PC-9 (cell line): ENCODE measurements at regions not wholly inside any gene's neighbourhood (a gene's known extent, or its start where the extent isn't known, plus 50 kb on each side); places are given as distances from the start of the nearest gene placed in this dataset.
"Not testable (repeated sequence)": the region's sequence is repeated elsewhere in the genome, so short reads cannot be mapped to it uniquely, and the experiment has no call there.

Experiments used
- BruUV-seq: library from RNA; stranded (reverse); fragments of 400-500 nt; replicated peaks from 2 replicates; lab custom pipeline; 2021; lab: Mats Ljungman, UMichigan
- CTCF ChIA-PET: fragments of 300-600 bp; sonication (Branson Sonifier 250); formaldehyde crosslinking; loops from one replicate; lab custom pipeline; 2022; ENCODE audit warnings: antibody characterized with exemption; lab: Charles Lee
- POLR2A ChIA-PET: fragments of 300-600 bp; sonication (Branson Sonifier 250); formaldehyde crosslinking; loops from one replicate; lab custom pipeline; 2022; ENCODE audit warnings: antibody characterized with exemption; ENCODE audit not compliant: unreplicated experiment; lab: Charles Lee
- DNase-seq, 2 experiments: peaks; one replicate each; pipeline versions ENCODE4 v3.0.0 to v3.0.0-alpha.2; 2015 to 2022; ENCODE audit warnings: mixed read lengths in 1 of 2
- H2AFZ ChIP-seq: fragments of 200-600 bp; sonication (generic); 2 replicates; pipeline ENCODE4 v1.8.1; 2017; ENCODE audit warnings: antibody characterized with exemption
- H3F3A ChIP-seq: fragments of 200-600 bp; sonication (generic); 2 replicates; pipeline ENCODE4 v1.8.1; 2017; ENCODE audit warnings: antibody characterized with exemption, mild to moderate bottlenecking, low read depth; ENCODE audit not compliant: insufficient read depth
- H3K27ac ChIP-seq: fragments of 200-600 bp; sonication (generic); 2 replicates; pipeline ENCODE4 v1.6.1; 2016; ENCODE audit warnings: mixed run types
- H3K27me3 ChIP-seq: fragments of 200-600 bp; sonication (generic); 2 replicates; pipeline ENCODE4 v1.6.1; 2016; ENCODE audit warnings: low read depth, mixed run types; ENCODE audit not compliant: insufficient read depth
- H3K36me3 ChIP-seq: fragments of 200-600 bp; sonication (generic); 2 replicates; pipeline ENCODE4 v1.6.1; 2016; ENCODE audit warnings: low read depth, mixed run types
- H3K4me1 ChIP-seq: fragments of 200-600 bp; sonication (generic); replicated peaks from 2 replicates; pipeline ENCODE4 v1.6.1; 2016; ENCODE audit warnings: mixed run types; ENCODE audit not compliant: insufficient read depth
- H3K4me2 ChIP-seq: fragments of 200-600 bp; sonication (generic); 2 replicates; pipeline ENCODE4 v1.6.1; 2017; ENCODE audit warnings: mixed run types
- H3K4me3 ChIP-seq: fragments of 200-600 bp; sonication (generic); 2 replicates; pipeline ENCODE4 v1.6.1; 2016; ENCODE audit warnings: mixed run types
- H3K79me2 ChIP-seq: fragments of 200-600 bp; sonication (generic); 2 replicates; pipeline ENCODE4 v1.6.1; 2017; ENCODE audit warnings: low read depth, mixed run types
- H3K9me2 ChIP-seq: fragments of 200-600 bp; sonication (generic); 2 replicates; pipeline ENCODE4 v1.8.1; 2017; ENCODE audit warnings: mild to moderate bottlenecking; ENCODE audit not compliant: insufficient read depth
- H3K9me3 ChIP-seq: fragments of 200-600 bp; sonication (generic); 2 replicates; pipeline ENCODE4 v1.8.1; 2016; ENCODE audit warnings: low read depth; ENCODE audit not compliant: insufficient read depth
- H4K20me1 ChIP-seq: fragments of 200-600 bp; sonication (generic); 2 replicates; pipeline ENCODE4 v1.8.1; 2017; ENCODE audit not compliant: insufficient read depth
- EZH2 ChIP-seq: fragments of 200-600 bp; sonication (generic); IDR thresholded peaks from 2 replicates; pipeline ENCODE4 v1.8.0; 2017; ENCODE audit warnings: antibody characterized with exemption, low read depth
- intact Hi-C: fragments of 100-400 bp; cut with micrococcal nuclease; formaldehyde crosslinking; loops from one replicate; pipeline ENCODE4 v1.10.0; 2022; ENCODE audit not compliant: unreplicated experiment
- TF ChIP-seq, protein P1 (sequence below): fragments of 200-600 bp; sonication (generic); conservative IDR thresholded peaks from 2 replicates; pipeline ENCODE4 v1.6.1; 2017; ENCODE audit warnings: mixed run types, antibody characterized with exemption, mild to moderate bottlenecking, moderate library complexity

DNA sequence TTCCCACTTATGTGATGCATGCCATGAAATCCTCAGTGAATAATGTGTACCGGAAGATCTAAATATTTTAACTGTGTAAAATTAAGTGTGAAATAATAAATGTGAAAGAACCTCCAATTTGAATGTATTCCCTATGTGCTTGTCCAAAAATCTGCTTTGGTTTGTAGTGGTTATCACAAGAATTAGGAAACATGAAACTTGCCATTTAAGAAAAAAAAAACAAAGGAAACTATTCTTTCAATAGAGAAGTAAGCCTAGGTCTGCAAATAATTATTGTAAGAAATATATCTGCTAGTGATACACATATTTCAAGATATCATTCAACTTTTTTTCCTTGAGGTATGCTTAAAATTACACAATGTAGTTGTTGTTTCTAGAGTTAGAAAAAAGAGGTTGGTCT, 500.4 kb downstream of the SLC6A15 start:
- no peaks in the 10 kb centered on the region for H3K27me3 ChIP-seq
- H3F3A ChIP-seq: no peaks in the 10 kb centered on the region
- no peak for DNase-seq
- no peak overlapping the region for H3K4me3 ChIP-seq
- H3K36me3 ChIP-seq: no peaks in the 10 kb centered on the region
- H3K79me2 ChIP-seq: no peaks in the 10 kb centered on the region
- H4K20me1 ChIP-seq: no peaks in the 10 kb centered on the region
- H3K4me2 ChIP-seq: no peak overlapping the region
- intact Hi-C loops: no loop called here
- no TSS peak for BruUV-seq
- ChIA-PET POLR2A (no interaction called here), CTCF (no interaction called here)
- no peak overlapping the region for H3K27ac ChIP-seq
- H3K9me2 ChIP-seq: no peaks in the 10 kb centered on the region
- no peak overlapping the region for H2AFZ ChIP-seq
- no peaks in the 10 kb centered on the region for H3K9me3 ChIP-seq
- no peaks in the 10 kb centered on the region for H3K4me1 ChIP-seq
- TF ChIP-seq, protein P1, sequence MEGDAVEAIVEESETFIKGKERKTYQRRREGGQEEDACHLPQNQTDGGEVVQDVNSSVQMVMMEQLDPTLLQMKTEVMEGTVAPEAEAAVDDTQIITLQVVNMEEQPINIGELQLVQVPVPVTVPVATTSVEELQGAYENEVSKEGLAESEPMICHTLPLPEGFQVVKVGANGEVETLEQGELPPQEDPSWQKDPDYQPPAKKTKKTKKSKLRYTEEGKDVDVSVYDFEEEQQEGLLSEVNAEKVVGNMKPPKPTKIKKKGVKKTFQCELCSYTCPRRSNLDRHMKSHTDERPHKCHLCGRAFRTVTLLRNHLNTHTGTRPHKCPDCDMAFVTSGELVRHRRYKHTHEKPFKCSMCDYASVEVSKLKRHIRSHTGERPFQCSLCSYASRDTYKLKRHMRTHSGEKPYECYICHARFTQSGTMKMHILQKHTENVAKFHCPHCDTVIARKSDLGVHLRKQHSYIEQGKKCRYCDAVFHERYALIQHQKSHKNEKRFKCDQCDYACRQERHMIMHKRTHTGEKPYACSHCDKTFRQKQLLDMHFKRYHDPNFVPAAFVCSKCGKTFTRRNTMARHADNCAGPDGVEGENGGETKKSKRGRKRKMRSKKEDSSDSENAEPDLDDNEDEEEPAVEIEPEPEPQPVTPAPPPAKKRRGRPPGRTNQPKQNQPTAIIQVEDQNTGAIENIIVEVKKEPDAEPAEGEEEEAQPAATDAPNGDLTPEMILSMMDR: no peak
- TF ChIP-seq EZH2: no peak

- intact Hi-C loops: no loop called here
- no TSS peak for BruUV-seq
- no peaks in the 10 kb centered on the region for H3K9me2 ChIP-seq
- TF ChIP-seq, protein P1: no peak
- TF ChIP-seq EZH2: no peak
- H4K20me1 ChIP-seq: no peaks in the 10 kb centered on the region
- no peaks in the 10 kb centered on the region for H3K4me1 ChIP-seq
- H3K79me2 ChIP-seq: no peaks in the 10 kb centered on the region
- H3K9me3 ChIP-seq: no peaks in the 10 kb centered on the region
- DNase-seq: no peak
- ChIA-PET CTCF (no interaction called here), POLR2A (no interaction called here)
- H3F3A ChIP-seq: no peaks in the 10 kb centered on the region
- H3K4me3 ChIP-seq: no peak overlapping the region
- no peaks in the 10 kb centered on the region for H3K27me3 ChIP-seq
- H3K27ac ChIP-seq: no peak overlapping the region
- H2AFZ ChIP-seq: no peak overlapping the region
- no peaks in the 10 kb centered on the region for H3K36me3 ChIP-seq
- H3K4me2 ChIP-seq: no peak overlapping the region
These were observed 501.6 kb downstream of the SLC6A15 start for GRCh38 chr12:84411031-84411430.

- H3F3A ChIP-seq: no peaks in the 10 kb centered on the region
- intact Hi-C loops: no loop called here
- H3K27ac ChIP-seq: no peak overlapping the region
- H3K4me1 ChIP-seq: no peaks in the 10 kb centered on the region
- no peak for TF ChIP-seq EZH2
- TF ChIP-seq, protein P1: no peak
- BruUV-seq: no TSS peak
- H3K79me2 ChIP-seq: no peaks in the 10 kb centered on the region
- H3K27me3 ChIP-seq: no peaks in the 10 kb centered on the region
- H3K4me2 ChIP-seq: no peak overlapping the region
- H4K20me1 ChIP-seq: no peaks in the 10 kb centered on the region
- ChIA-PET POLR2A (no interaction called here), CTCF (no interaction called here)
- no peaks in the 10 kb centered on the region for H3K36me3 ChIP-seq
- H3K9me3 ChIP-seq: no peaks in the 10 kb centered on the region
- no peak overlapping the region for H3K4me3 ChIP-seq
- no peaks in the 10 kb centered on the region for H3K9me2 ChIP-seq
- H2AFZ ChIP-seq: no peak overlapping the region
- DNase-seq: no peak
These were observed 503.7 kb downstream of the SLC6A15 start for GRCh38 chr12:84408936-84409335.

- H3K9me2 ChIP-seq, intact Hi-C loops: not testable (repeated sequence)
These were observed 505.9 kb downstream of the SLC6A15 start for GRCh38 chr12:84406720-84407119.

More at GRCh38 chr12:84406720-84407119, 505.9 kb downstream of the SLC6A15 start:
- H3K36me3 ChIP-seq, CTCF ChIA-PET, H3K4me3 ChIP-seq, H3F3A ChIP-seq, H2AFZ ChIP-seq, H4K20me1 ChIP-seq, H3K79me2 ChIP-seq, H3K27me3 ChIP-seq, H3K4me2 ChIP-seq, H3K27ac ChIP-seq, DNase-seq, H3K9me3 ChIP-seq, BruUV-seq, POLR2A ChIA-PET, H3K4me1 ChIP-seq: not testable (repeated sequence)
